GM23338 (cell line): ENCODE measurements at regions not wholly inside any gene's neighbourhood (a gene's known extent, or its start where the extent isn't known, plus 50 kb on each side); places are given as distances from the start of the nearest gene placed in this dataset.

Experiments
- ATAC-seq: fragments of 200-7000 bp; cut with Tn5 transposase; 3 replicates; pipeline ENCODE4 v1.9.1; 2020
- DNase-seq: peaks from one replicate; pipeline ENCODE4 v3.0.0-alpha.2; 2015; ENCODE audit warnings: low spot score
- H2AFZ ChIP-seq: fragments of 200-600 bp; sonication (generic); 2 replicates; pipeline ENCODE4 v1.8.0; 2016; ENCODE audit warnings: antibody characterized with exemption, mild to moderate bottlenecking, moderate library complexity
- H3F3A ChIP-seq: fragments of 200-600 bp; sonication (generic); replicated peaks from 2 replicates; pipeline ENCODE4 v1.8.0; 2017; ENCODE audit warnings: antibody characterized with exemption, mixed run types, low read depth
- H3K27ac ChIP-seq: fragments of 200-600 bp; sonication (generic); 2 replicates; pipeline ENCODE4 v1.6.1; 2016; ENCODE audit warnings: low read depth
- H3K27me3 ChIP-seq: fragments of 200-600 bp; sonication (generic); 2 replicates; pipeline ENCODE4 v1.8.0; 2016; ENCODE audit warnings: mild to moderate bottlenecking, mixed run types, moderate library complexity; ENCODE audit not compliant: insufficient read depth
- H3K36me3 ChIP-seq: fragments of 200-600 bp; sonication (generic); 2 replicates; pipeline ENCODE4 v1.8.0; 2016; ENCODE audit warnings: mild to moderate bottlenecking; ENCODE audit not compliant: insufficient read depth
- H3K4me1 ChIP-seq: fragments of 200-600 bp; sonication (generic); 2 replicates; pipeline ENCODE4 v1.8.0; 2016; ENCODE audit warnings: mild to moderate bottlenecking, moderate library complexity; ENCODE audit not compliant: insufficient read depth
- H3K4me2 ChIP-seq: fragments of 200-600 bp; sonication (generic); 2 replicates; pipeline ENCODE4 v1.7.1; 2017; ENCODE audit warnings: mixed run types
- H3K4me3 ChIP-seq: fragments of 200-600 bp; sonication (generic); 2 replicates; pipeline ENCODE4 v1.6.1; 2016; ENCODE audit warnings: mixed run types
- H3K79me2 ChIP-seq: fragments of 200-600 bp; sonication (generic); replicated peaks from 2 replicates; pipeline ENCODE4 v1.8.0; 2017; ENCODE audit warnings: mild to moderate bottlenecking; ENCODE audit not compliant: insufficient read depth
- H3K9me2 ChIP-seq: fragments of 200-600 bp; sonication (generic); 2 replicates; pipeline ENCODE4 v1.8.0; 2017; ENCODE audit not compliant: insufficient read depth
- H4K20me1 ChIP-seq: fragments of 200-600 bp; sonication (generic); replicated peaks from 2 replicates; pipeline ENCODE4 v1.8.0; 2017; ENCODE audit warnings: mild to moderate bottlenecking; ENCODE audit not compliant: insufficient read depth
- H3K27ac Mint-ChIP-seq: 2 replicates; pipeline ENCODE4 v1.8.0; 2020; ENCODE audit warnings: inconsistent platforms, mild to moderate bottlenecking, moderate library complexity, mixed read lengths
- H3K27me3 Mint-ChIP-seq: 3 replicates; pipeline ENCODE4 v1.8.0; 2022; ENCODE audit warnings: low read depth, mild to moderate bottlenecking, moderate library complexity, mixed read lengths, inconsistent platforms; ENCODE audit not compliant: insufficient read depth, poor library complexity
- H3K36me3 Mint-ChIP-seq: 3 replicates; pipeline ENCODE4 v1.8.0; 2021; ENCODE audit warnings: low read depth, mild to moderate bottlenecking, inconsistent platforms, moderate library complexity, mixed read lengths
- H3K4me1 Mint-ChIP-seq: 3 replicates; pipeline ENCODE4 v1.8.0; 2020; ENCODE audit warnings: mild to moderate bottlenecking, inconsistent platforms, mixed read lengths
- H3K4me3 Mint-ChIP-seq: 3 replicates; pipeline ENCODE4 v1.8.0; 2021; ENCODE audit warnings: moderate library complexity, mild to moderate bottlenecking, inconsistent platforms, mixed read lengths
- H3K9me3 Mint-ChIP-seq: 3 replicates; pipeline ENCODE4 v1.8.0; 2020; ENCODE audit warnings: moderate library complexity, mild to moderate bottlenecking, inconsistent platforms, mixed read lengths
- CREB1 ChIP-seq: fragments of 250-450 bp; sonication (Bioruptor Pico); IDR thresholded peaks from 2 replicates; pipeline ENCODE4 v1.5.0; 2020; ENCODE audit warnings: low read depth, mild to moderate bottlenecking, moderate library complexity
- CTCF ChIP-seq, 2 experiments: fragments of 200-600 bp in 1 of 2; sonication (generic) in 1 of 2; conservative IDR thresholded peaks; 2 replicates each; pipeline versions ENCODE4 v1.5.1 to v1.6.1; 2016 to 2017; ENCODE audit warnings: antibody characterized with exemption in 2 of 2, low read depth in 2 of 2, mild to moderate bottlenecking in 2 of 2, moderate library complexity in 1 of 2
- ETS1 ChIP-seq: IDR thresholded peaks from 2 replicates; pipeline ENCODE4 v1.6.1; 2016; ENCODE audit warnings: antibody characterized with exemption
- EZH2 ChIP-seq: fragments of 200-600 bp; sonication (generic); IDR thresholded peaks from one replicate; pipeline ENCODE4 v1.8.0; 2017; ENCODE audit warnings: antibody characterized with exemption, mild to moderate bottlenecking, low read depth; ENCODE audit not compliant: unreplicated experiment
- EZH2phosphoT487 ChIP-seq: fragments of 200-600 bp; sonication (generic); IDR thresholded peaks from one replicate; pipeline ENCODE4 v1.8.1; 2018; ENCODE audit warnings: antibody characterized with exemption; ENCODE audit not compliant: unreplicated experiment
- JUNB ChIP-seq: IDR thresholded peaks from one replicate; pipeline ENCODE4 v1.6.1; 2016; ENCODE audit warnings: antibody characterized with exemption; ENCODE audit not compliant: unreplicated experiment
- NANOG ChIP-seq: IDR thresholded peaks from 2 replicates; pipeline ENCODE4 v1.6.1; 2016; ENCODE audit warnings: antibody characterized with exemption, borderline replicate concordance
- POLR2AphosphoS5 ChIP-seq: IDR thresholded peaks from 2 replicates; pipeline ENCODE4 v1.6.1; 2016; ENCODE audit warnings: antibody characterized with exemption, low read depth
- STAT1 ChIP-seq: IDR thresholded peaks from one replicate; pipeline ENCODE4 v1.6.1; 2016; ENCODE audit warnings: antibody characterized with exemption; ENCODE audit not compliant: unreplicated experiment
- ZNF114 ChIP-seq: fragments of 250-450 bp; sonication (Bioruptor Pico); IDR thresholded peaks from 2 replicates; pipeline ENCODE4 v1.5.0; 2020; ENCODE audit warnings: mild to moderate bottlenecking, moderate library complexity
- ZNF331 ChIP-seq: fragments of 250-450 bp; sonication (Bioruptor Pico); IDR thresholded peaks from 2 replicates; pipeline ENCODE4 v1.5.0; 2020; ENCODE audit warnings: low read depth, mild to moderate bottlenecking, moderate library complexity
- ZNF462 ChIP-seq: fragments of 250-450 bp; sonication (Bioruptor Pico); IDR thresholded peaks from 2 replicates; pipeline ENCODE4 v1.5.0; 2020; ENCODE audit warnings: mild to moderate bottlenecking, moderate library complexity

- Mint-ChIP-seq H3K4me1 (no peaks in the 10 kb centered on the region), H3K9me3 (peaks cover 36% of the 10 kb centered on the region), H3K27me3 (no peaks in the 10 kb centered on the region), H3K36me3 (peaks cover 27% of the 10 kb centered on the region), H3K4me3 (no peak overlapping the region), H3K27ac (no peak overlapping the region)
- H3K4me2 ChIP-seq: no peak overlapping the region
- H3K4me3 ChIP-seq: no peak overlapping the region
- H2AFZ ChIP-seq: no peak overlapping the region
- no peaks in the 10 kb centered on the region for H4K20me1 ChIP-seq
- no peak for DNase-seq
- peaks cover 4% of the 10 kb centered on the region; the same call in 1 of the 2 replicates for H3K9me2 ChIP-seq
- no peak overlapping the region for H3K27ac ChIP-seq
- no peak for TF ChIP-seq ETS1
- no peak for TF ChIP-seq JUNB
- TF ChIP-seq ZNF331: no peak
- no peak for TF ChIP-seq EZH2phosphoT487
- TF ChIP-seq CTCF (conservative IDR thresholded peaks at IDR 0.05; ENCODE audit: low read depth in 2 of 2): no peak
- TF ChIP-seq EZH2: no peak
- TF ChIP-seq ZNF114 (CRISPR knock-in tag): no peak
- no peak for TF ChIP-seq NANOG
- no peak for TF ChIP-seq STAT1
- no peak for TF ChIP-seq POLR2AphosphoS5
- TF ChIP-seq CREB1 (CRISPR knock-in tag): no peak
- no peak for TF ChIP-seq ZNF462
- no peaks in the 10 kb centered on the region; the same call in 1 of the 2 replicates for H3K36me3 ChIP-seq
- no peaks in the 10 kb centered on the region for H3F3A ChIP-seq
- no peaks in the 10 kb centered on the region for H3K27me3 ChIP-seq
- no peaks in the 10 kb centered on the region for H3K4me1 ChIP-seq
- no peak for ATAC-seq
- no peaks in the 10 kb centered on the region for H3K79me2 ChIP-seq
Measured at GRCh38 chr21:35448876-35449599, 399.9 kb upstream of the RUNX1 start.
